ENCODE measurements at regions not wholly inside any gene's neighbourhood (a gene's known extent, or its start where the extent isn't known, plus 50 kb on each side); places are given as distances from the start of the nearest gene placed in this dataset.
A peak's percentile ranks its signal among the peaks of the same experiment; 100 is the strongest.
"Not testable (repeated sequence)": the region's sequence is repeated elsewhere in the genome, so short reads cannot be mapped to it uniquely, and the experiment has no call there.

DNA sequence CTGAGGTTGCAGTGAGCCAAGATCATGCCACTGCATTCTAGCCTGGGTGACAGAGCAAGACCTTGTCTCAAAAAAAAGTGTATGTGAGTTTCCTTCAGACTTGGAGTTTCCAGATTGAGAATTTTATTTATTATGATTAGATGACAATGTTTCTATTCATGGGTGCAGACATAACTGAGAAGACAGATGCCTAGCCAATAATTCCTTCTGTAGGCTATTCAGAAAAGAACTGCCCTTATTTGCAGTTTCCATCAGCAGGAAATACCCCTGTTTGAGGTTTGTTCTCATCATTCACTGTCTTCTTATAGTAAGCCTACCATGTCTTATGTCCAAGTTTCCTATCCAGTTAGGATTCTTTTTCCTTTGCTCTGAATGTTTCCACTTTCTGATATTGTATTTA, 269.0 kb downstream of the KTN1 start:
- DNase-seq = no peak

GRCh38 chr14:55849833-55850232, 268.4 kb upstream of the PELI2 start:
- DNase-seq = no peak

DNA sequence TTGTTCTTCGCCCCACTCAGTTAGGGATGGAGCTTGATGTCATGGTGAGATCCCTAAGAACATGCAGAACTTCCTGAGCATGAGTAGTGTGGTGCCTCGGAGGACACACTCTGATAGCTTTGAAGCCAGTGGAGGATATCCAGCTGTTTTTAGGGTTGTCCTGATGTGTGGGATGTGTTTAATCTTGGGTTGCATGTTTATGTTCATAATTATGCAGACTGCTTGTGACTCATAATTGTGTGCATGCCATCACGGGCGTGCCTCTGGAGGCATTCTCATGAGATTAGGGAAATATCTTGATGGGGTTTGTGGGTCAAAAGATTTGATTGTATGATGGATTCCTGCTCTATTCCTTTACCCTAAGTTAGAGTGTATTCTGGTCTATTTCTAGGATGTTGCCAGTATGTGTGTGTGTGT, 267.4 kb upstream of the PELI2 start:
- DNase-seq = no peak

- DNase-seq = no peak
Measured at GRCh38 chr14:55851301-55851700, 266.9 kb upstream of the PELI2 start.

GRCh38 chr14:55851961-55852360, 266.2 kb upstream of the PELI2 start:
- DNase-seq = no peak

GRCh38 chr14:55855751-55856150, 262.5 kb upstream of the PELI2 start:
- DNase-seq = no peak

DNA sequence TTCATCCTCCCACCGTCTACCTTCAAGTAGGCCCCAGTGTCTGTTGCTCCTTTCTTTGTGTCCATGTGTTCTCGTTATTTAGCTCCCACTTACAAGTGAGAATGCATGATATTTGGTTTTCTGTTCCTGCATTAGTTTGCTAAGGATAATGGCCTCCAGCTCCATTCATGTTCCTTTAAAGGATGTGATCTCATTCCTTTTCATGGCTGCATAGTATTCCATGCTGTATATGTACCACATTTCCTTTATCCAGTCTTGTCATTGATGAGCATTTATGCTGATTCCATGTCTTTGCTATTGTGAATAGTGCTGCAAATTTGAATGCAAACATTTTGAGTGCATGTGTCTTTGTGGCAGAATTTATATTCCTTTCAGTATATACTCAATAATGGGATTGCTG, 259.6 kb upstream of the PELI2 start:
- DNase-seq = no peak

GRCh38 chr14:55861561-55861960, 256.6 kb upstream of the PELI2 start:
- DNase-seq = not testable (repeated sequence)

- peak; percentile 55 for DNase-seq
Measured at GRCh38 chr14:55864890-55865655, 253.1 kb upstream of the PELI2 start.

- DNase-seq = no peak
Measured at GRCh38 chr14:55867311-55867710, 250.9 kb upstream of the PELI2 start.

- peak; percentile 29 for DNase-seq
Measured at GRCh38 chr14:55867719-55868118, 250.5 kb upstream of the PELI2 start.

DNA sequence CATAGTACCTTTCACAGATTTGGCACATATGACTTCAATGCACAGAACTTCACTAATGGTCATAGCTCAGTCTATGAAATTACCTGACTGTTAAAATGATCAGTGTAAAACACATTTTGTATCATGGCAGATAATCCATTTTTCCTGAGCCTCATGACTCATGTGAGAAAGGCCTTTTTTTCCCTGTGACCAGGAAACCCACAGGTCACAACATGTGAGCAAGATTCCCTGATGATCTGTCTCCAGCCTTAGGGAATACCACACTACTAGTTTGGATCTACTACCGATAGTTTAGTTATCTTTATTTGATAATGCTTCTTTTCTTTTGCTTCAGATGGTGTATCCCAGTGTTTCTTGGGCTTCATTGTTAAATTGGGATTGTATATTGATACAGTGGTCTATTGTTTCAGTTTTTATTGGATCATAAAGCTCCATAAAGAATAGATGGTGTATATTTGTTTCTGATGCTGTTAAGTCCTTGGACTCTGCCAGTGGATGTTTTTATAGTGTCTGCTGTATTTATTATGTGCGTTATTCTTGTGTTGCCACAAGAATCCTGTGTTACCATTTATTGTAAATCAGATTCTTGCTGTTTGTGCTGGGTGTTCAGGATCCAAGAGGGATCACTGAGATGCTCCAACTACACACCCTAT, 248.7 kb upstream of the PELI2 start:
- DNase-seq = no peak

DNA sequence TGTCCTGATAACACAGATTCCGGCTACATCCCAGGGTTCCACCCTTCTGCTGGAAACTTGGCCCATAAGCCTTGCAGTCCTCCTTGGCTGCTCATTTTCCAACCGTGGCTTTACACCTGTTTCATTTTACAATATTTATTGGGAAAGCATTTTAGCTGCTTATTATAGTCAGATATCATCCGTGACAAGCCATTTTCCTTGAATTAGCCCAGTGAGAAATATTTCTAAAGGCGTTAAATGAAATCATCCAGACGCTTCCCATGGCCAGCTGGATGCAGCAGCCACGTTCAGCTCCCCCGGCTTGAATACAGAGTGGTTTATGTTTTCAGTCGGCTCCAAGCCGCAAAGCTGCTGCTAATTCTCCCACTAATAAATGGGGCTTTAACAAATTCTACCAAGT, 245.0 kb upstream of the PELI2 start:
- no peak for DNase-seq

DNA sequence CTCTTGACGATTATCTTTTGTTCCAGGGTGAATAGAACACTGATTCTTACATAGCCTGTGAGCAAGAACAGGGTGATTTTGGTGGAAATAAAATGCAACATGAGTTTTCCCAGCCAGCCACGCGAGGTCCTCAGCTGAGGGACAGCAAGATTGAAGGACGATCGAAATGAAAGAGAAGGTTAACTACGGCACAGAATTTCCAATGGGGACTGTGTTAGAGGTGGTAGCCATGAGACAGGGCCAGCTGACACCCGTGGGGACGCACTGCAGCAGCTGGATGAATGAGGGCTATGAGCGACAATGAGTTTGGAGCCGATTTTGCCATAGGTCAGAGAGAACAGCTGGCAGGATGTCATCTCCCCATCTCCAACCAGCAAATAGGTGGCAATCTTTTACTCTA, 243.4 kb upstream of the PELI2 start:
- no peak for DNase-seq

DNA sequence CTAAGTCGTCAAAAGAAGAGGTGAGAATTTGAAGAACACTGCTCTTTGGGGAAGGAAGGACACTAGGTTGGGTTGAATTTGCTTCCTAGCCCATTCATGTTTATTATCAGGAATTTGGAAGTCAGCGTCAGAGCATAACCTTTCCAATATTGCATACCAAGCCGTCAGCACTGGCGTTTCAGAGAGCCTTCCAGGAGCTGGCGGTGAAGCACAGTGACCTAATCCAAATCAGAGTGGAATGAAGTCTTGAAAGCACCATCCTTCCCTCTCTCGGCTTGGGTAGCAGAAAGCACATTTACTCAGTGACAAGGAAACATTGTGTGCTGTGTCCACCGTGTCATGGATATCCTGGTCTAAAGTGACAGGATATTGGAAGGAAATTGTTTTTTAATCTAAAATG, 240.3 kb upstream of the PELI2 start:
- no peak for DNase-seq

GRCh38 chr14:55881577-55882241, 236.5 kb upstream of the PELI2 start:
- peak; percentile 42 for DNase-seq

DNA sequence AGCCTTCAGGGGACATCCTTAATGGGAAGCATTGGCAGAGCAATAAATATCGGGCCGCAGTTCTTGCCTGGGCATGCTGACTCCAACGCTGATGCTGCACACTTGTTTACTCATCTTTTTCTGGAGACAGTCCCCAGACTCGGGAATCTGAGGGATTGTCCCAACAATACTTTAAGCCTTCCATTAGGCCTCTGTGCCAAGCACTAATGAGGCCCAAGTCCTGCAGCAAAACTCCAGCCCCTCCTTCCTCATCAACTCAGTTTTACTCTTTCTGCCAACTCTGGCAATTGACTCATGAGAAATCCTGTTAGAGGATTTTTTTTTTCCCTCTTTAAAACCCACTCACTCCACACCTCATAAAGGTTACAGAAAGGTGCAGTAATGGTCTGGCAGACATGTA, 233.4 kb upstream of the PELI2 start:
- no peak for DNase-seq

GRCh38 chr14:55889124-55889523, 229.1 kb upstream of the PELI2 start:
- DNase-seq = no peak

GRCh38 chr14:55891692-55892091, 226.5 kb upstream of the PELI2 start:
- DNase-seq = no peak

DNA sequence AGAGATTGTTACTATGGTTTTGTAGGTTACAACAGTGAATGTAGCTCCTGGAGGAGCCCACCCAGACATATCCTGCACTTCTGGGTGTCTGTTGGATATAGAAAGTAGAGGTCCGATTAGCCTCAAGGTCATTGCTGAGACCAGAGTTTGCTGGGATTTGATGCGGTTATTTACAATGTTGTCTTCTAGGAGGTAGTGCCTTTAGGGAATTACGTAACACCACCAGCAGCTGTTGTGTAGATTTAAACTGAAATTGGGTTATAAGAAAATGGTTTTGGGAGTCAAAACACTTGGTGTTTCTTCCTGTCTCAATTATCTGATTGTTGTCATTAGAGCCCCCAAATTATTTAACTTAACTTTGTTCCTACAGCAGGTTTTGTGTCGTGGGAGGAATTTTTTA, 225.3 kb upstream of the PELI2 start:
- DNase-seq = no peak

GRCh38 chr14:55893705-55894104, 224.5 kb upstream of the PELI2 start:
- DNase-seq = no peak

- DNase-seq = no peak
Measured at GRCh38 chr14:55897031-55897430, 221.2 kb upstream of the PELI2 start.

DNA sequence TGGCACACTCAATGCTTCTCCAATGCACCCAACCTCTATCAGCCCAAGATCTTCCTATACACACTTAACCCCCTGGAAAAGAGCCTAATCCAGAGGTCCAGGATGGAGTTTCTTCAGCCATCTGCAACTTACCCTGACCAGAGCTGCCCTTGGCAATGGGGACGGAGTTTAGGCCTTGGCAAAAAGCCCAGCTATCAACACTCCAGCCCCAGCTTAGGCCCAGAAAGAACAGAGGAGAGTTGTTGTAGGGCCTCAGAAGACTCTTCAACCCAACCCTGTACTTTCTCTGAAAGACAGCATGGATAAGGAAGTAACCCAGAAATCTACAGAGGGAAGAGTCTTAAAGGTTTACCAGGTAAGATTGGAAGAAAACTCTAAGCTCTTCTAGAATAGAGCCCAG, 219.3 kb upstream of the PELI2 start:
- no peak for DNase-seq

- no peak for DNase-seq
Measured at GRCh38 chr14:55899531-55899930, 218.7 kb upstream of the PELI2 start.
